Middle frontal gyrus (tissue), 1 donor: ENCODE measurements at regions not wholly inside any gene's neighbourhood (a gene's known extent, or its start where the extent isn't known, plus 50 kb on each side); places are given as distances from the start of the nearest gene placed in this dataset.

Experiments used
- DNase-seq: peaks from one replicate; pipeline ENCODE4 v3.0.0-alpha.2; 2015; ENCODE audit warnings: low spot score; ENCODE audit errors: extremely low spot score

- DNase-seq = no peak
Observed at GRCh38 chr11:45518141-45518832, 147.1 kb downstream of the CHST1 start.

DNA sequence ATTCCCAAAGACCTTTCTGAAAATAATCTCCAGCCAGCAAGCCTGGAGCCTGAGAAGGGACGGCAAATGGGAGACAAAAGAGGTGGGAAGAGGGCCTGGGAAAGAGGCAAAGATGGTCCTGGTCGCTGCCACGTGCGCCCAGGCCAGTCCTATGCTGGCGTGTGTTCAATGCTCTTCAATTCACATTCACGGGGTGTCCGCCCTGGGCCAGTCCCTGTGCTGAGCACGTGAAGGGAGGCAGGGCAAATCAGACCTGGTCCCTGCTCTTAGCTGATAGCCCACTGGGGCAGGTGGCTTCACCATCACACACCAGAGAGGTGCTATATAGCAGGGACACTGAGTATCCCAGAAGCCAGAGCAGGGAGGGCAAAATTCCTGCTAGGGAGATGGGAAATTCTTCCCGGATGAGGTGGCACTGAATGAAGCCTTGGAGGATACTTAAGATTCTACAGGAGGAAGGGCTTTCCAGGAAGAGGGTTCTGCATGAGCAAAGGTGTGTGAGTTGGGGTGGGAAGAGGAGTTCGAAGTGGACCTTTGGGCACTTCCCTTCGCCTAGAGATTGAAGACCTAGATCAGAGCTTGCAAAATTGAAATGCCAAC lies 148.2 kb downstream of the CHST1 start:
- DNase-seq = no peak

DNA sequence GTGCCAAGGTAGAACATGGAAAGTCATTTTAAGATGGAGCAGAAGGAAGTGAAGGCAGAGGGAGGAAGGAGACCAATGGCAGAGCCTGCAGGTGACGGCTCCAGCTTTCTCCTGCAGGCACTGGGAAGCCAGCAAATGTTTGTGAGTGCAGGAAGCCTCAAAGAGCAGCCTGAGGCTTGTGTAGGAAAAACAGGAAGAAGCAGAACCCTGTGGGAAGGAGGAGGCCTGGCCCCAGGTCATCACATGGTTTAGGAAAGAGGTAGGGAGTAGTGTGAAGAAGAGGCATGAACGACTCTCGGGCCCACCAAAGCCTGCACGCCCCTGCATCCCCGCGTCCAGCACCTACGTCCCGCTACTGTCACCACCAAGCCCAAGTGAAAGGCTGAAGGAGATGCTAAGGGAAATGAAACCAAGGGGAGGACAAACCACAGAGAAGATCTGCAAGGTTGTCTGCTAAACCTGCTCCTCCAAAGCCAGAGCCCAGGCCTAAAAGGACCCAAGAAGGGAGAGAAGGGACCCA lies 151.5 kb downstream of the CHST1 start:
- no peak for DNase-seq

DNA sequence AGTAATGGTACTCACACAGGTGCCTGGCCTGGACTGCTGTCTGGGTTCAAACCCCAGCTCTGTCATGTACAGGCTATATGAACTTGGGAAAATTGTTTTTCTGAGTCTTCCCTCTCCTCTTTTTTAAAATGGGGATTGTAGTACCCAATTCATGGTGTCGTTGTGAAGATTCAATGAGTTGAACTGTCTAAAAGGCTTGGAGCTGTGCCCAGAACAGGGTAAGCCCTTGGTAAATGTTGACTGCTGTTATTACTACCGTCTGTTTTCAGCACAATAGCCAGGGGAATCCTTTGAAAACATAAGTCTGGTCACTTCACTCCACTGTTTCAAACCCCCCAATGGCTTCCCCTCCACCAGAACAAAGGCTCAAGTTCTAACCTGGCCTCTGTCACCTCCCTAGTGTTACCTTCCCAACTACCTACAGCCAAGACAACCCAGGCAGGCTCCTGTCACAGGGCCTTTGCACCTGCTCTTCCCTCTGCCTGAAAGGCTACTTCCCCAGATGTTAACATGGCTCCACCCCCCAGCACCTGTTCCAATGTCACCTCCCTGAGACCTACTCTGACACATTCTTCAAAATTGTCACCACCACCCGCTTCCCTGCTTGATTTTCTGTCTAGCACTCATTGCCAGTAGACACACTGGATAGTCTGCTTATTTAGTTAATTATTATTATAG lies 152.8 kb downstream of the CHST1 start:
- DNase-seq = no peak

- no peak for DNase-seq
Observed at GRCh38 chr11:45511566-45511965, 153.9 kb downstream of the CHST1 start.

DNA sequence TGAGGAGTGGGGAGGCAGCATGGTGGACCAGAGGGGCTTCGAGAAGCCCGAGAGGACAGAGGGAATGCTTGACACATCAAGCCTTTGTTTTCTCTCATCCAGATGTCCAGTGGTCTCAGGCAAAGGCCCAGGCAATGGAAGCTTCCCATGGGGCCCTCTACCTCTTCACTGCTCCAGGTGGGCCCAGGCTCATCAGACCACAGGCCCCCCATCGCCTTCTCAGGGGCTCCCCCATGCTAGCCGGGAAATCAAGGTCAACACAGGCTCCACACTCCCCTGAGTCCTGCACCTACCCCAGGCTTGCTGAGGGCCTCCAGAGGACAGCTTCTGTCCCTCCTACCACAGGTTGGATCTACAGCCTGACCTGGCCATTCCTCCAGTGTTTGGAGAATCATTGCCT lies 157.5 kb downstream of the CHST1 start:
- DNase-seq = no peak

DNA sequence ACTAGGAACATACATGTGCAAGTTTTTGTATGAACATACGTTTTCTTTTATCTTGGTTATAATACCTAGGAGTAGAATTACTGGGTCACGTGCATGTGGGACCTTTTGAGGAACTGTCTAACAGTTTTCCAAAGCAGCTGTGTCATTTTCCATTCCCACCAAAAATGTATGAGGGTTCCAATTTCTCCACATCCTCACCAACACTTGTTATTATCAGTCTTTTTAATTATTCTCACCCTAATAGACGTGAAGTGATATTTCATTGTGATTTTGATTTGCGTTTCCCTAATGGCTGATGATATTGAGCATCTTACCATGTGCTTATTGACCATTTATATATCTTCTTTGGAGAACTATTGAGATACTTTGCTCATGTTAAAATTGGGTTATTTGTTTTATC lies 162.1 kb downstream of the CHST1 start:
- no peak for DNase-seq

- no peak for DNase-seq
Observed at GRCh38 chr11:45502226-45502545, 163.2 kb downstream of the CHST1 start.

DNA sequence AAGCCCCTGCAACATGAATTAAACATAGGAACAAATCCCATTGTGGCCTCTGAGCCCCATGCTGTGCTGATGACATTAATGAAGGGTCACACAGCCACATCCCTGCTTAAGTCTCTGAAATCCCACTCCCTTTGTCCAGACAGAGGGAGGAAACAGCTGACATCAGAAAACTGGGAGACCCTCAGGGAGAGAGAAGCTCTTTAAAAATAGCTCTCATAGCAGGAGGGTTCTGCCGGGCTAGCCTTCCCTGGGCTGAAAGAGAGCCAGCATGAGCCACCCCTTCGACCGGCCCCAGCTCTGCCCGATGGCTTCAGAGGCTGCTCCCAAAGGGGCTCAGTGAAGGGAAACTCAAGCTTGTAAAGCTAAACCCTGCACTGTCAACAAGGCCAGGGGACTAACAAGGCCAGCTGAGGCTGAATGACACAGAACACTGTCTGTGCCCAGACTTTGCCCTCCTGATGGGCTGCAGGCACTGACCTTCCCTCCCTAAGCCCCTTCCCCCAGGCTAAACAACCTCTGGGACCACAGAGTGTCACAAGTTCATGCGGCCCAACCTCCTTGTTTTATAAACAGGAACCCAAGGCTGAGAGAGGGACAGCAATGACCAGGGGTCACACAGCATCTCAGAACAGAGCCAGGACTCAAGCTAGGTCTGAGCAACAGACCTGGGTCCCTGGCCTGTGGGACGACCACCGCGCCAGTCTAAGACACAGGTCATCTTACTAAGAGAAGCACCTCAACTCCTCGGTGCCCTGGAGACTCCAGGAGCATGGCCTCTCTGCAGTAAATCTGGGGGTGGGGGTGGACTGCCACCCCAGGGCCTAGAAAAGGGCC lies 163.8 kb downstream of the CHST1 start:
- no peak for DNase-seq

- DNase-seq = no peak
Observed at GRCh38 chr11:45500451-45500850, 165.0 kb downstream of the CHST1 start.

GRCh38 chr11:45494738-45495137 lies 170.7 kb downstream of the CHST1 start:
- no peak for DNase-seq

DNA sequence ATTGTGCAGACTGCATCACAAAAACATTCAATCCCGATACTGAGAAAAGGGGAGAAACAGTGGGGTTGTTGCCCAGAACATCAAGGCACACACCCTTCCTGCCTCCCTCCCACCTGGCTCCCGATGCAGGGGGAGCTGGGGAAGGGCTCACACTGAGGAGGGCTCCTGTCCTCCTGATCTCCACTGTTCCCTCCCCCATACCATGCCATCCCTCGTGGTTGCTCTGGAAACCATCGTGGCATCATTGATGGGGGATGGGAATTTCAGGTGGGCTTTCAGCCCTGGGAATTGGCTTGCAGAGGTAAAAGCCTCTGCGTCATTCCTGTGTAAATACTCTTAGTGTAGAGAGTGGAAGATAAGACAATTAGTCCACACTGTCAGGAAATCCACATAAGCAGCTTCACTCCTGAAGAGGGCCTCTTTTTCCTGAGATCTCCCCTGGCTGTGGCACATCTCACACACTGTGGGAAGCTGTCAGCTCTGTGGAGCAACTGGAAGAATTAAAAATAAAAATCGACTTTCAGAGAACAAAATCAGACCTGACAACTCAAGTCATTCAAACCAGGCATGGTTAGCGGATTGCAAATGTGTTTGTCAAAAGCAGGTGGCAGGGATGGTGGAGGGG lies 176.0 kb downstream of the CHST1 start:
- peak; percentile 4 for DNase-seq

DNA sequence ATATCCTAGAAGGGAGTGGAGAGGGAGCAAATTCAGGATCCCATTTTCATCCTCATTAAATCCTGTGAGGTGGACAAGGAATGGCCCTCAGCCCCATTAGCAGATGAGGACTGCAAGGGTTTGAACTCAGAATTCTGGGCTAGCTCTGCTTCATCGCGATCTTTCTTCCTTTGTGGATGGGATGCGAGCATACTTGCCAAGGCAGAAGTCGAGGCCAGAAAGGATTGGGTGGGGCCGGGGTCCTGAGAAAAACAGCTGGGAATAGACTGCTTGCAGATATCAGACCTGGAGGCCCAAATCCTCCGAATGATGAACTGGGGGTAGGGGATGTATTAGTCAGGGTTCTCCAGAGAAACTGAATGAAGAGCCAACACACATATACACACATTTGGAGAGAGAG lies 179.0 kb downstream of the CHST1 start:
- DNase-seq = no peak

GRCh38 chr11:45485070-45485707 lies 180.2 kb downstream of the CHST1 start:
- no peak for DNase-seq

- DNase-seq = no peak
Observed at GRCh38 chr11:45484326-45484883, 181.0 kb downstream of the CHST1 start.

GRCh38 chr11:45483416-45483815 lies 182.0 kb downstream of the CHST1 start:
- DNase-seq = no peak

DNA sequence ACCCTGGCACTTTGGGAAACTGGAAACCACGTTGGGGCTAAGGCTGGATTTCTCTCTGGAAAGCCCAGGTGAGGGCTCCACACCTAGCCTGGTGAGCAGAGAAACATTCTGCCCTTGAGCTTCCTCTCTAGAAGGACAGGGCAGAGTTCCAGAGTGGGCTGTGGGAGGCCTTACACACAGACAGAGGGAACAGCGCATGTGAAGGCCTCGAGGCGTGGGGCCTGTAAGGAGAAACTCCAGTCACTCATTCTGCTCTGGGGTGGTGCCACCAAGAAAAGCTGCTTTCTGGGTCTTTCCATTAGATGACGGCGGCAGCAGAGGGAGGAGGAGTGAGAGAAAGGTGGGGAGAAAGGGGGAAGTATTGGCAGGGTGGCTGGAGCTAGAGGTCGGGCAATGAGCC lies 183.1 kb downstream of the CHST1 start:
- no peak for DNase-seq

DNA sequence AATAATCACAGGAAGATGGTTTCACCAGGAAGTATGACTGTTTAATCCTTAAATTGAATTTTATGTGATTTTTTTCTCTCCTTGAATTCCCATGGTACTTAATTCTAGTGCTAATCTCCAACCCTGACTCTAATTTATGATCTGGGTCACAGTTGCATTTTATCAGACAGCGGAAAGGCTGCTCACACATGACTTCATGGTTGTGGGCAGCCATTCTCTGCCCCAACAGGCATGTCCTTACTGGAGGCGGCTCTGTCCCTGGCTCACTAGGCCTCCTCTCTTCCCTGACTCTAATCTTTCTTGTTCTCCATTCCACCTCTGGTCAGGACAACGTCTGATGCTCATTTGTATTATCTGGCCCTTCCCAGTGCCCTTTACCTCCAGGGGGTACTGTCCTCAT lies 184.4 kb downstream of the CHST1 start:
- DNase-seq = no peak

GRCh38 chr11:45477588-45477987 lies 187.8 kb downstream of the CHST1 start:
- no peak for DNase-seq

GRCh38 chr11:45476126-45476525 lies 189.3 kb downstream of the CHST1 start:
- DNase-seq = no peak

DNA sequence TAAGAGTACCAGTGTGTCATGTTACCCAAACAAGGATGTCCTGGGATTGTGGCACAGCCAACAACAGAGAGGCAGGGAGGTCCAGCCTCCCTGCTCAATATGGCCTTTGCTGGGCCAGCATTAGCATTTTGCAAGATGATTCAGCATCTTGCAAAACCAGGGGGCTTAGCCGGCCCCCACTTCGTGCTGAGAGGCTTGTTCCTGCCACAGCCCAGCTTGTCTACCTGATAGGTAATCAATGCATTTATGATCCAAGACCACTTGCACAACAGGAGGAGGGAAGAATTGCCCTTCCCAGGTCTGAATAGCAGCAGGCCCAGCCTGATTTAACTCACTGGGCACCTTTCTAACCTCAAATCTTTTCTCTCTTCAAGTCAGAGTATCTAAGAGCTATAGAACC lies 189.0 kb upstream of the SYT13 start:
- DNase-seq = no peak
